ENCODE measurements at regions not wholly inside any gene's neighbourhood (a gene's known extent, or its start where the extent isn't known, plus 50 kb on each side); places are given as distances from the start of the nearest gene placed in this dataset.

DNA sequence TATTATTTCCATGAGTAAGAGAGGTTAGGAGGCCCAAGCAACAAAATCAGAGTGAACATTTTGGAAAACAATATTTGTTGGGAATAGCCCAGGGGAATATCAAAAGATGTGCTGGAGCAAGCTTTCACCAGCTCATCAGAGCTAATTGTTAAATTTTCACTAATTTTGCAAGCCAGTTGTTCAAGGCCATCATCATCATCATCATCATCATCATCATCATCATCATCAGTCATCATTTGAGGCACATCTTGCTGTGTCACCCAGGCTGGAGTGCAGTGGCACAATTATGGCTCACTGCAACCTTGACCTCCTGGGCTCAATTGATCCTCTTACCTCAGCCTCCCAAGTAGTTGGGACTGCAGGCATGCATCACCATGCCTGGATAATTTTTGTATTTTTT is 350.5 kb upstream of the MEF2C start:
- ATAC-seq (no peak), DNase-seq (ENCODE audit: missing footprints) (no peak)
- intact Hi-C loops (cut with DNase I) = no loop called here

GRCh38 chr5:89232139-89232603 is 349.2 kb upstream of the MEF2C start:
- no peak for ATAC-seq
- intact Hi-C loops (cut with DNase I) = no loop called here

DNA sequence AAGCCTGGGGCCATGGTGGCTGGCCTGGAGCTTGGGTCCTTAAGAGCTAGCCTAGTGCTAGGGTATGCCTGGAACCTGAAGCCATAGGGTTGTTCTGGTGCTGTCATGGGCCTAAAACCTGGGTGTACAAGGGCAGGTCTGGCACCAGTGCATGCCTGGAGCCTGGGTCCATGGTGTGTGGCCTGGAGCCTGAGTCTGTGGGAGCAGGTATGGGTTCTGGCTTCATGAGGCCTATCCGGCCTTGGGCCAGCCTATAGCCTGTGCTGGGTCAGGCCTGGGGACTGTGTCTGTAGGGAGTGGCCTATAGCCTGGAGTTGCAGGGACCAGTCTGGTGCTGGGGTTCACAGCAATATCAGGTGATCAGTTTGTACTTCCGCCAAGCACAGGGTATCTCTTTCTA is 347.2 kb upstream of the MEF2C start:
- DNase-seq (ENCODE audit: missing footprints) = peak; percentile 37
- intact Hi-C loops (cut with DNase I) = no loop called here

More at GRCh38 chr5:89232139-89232603, 349.2 kb upstream of the MEF2C start:
- no peak for DNase-seq (ENCODE audit: missing footprints)

DNA sequence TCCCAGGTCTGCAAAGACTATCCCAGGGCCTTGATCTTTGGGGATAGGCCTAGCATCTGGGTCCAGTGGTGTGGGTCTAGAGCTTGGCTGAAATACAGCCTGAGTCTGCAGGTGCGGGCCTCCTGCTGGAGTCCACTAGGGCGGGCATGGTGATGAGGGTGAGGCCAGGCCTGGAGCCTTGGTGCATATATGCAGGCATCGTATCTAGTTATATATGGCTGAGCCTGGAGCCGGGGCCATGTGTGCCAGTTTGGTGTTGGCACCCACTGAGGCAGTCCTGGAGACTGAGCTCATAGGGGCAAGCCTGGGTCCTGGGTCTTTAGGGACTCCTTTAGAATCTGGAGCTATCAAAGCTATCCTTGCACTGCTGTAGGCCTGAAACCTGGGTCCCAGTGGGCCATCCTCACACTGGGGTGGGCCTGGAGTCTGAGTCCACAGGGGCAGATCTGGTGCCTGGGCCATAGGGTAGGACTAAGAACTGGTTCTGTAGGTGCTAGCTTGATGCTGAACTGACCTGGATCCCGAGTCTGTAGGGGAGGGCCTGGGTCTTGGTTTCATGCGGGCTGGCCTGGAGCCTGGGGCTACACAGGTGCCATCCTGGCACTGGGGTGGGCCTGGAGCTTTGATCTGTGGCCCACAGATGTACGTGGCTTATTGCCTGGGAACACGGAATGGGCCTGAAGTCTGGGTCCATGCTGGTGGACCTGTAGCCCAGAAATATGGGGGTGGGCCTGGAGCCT is 346.5 kb upstream of the MEF2C start:
- intact Hi-C loops (cut with DNase I) = no loop called here
- no peak for DNase-seq (ENCODE audit: missing footprints)

More for the DNA sequence above, 347.2 kb upstream of the MEF2C start:
- no peak for ATAC-seq

DNA sequence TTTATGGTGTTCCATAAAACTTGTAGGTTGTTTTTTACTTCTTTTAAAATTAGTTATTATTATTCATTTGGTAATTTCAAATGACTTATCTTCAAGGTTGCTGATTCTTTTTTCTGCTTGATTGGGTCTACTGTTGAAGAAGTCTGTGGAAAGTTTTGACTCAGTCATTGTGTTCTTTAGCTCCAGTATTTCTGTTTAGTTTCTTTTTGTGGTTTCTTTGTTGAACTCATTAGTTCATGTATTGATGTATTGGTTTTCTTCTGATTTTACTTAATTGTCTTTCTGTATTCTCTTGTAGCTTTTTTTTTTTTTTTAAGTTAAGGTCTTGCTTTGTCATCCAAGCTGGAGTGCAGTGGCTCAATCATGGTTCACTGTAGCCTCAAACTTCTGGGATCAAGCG is 345.4 kb upstream of the MEF2C start:
- ATAC-seq (no peak), DNase-seq (ENCODE audit: missing footprints) (no peak)
- intact Hi-C loops (cut with DNase I) = no loop called here

More for the DNA sequence above, 346.5 kb upstream of the MEF2C start:
- ATAC-seq = no peak

GRCh38 chr5:89218364-89218763 is 335.4 kb upstream of the MEF2C start:
- ATAC-seq = no peak
- DNase-seq (ENCODE audit: missing footprints) = no peak
- intact Hi-C loops (cut with DNase I) = no loop called here

DNA sequence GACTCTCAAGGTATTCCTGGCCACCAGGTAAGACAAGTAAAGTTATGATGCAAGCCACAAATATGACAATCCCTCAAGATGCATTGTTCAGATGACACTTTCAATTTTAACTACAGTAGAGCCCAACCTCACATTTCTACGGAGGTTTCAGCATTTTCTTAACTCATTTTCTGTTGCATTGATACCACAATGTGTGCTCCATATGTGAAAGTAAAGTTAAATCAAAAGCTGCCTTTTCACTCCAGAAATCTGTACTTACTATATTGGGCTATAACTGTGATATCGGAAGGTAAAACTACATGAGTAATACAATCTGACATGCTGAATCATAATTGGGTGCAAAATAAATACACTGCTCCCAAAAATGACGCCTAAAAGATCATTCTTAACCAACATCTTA is 333.6 kb upstream of the MEF2C start:
- no peak for DNase-seq (ENCODE audit: missing footprints)

GRCh38 chr5:89213573-89213972 is 330.6 kb upstream of the MEF2C start:
- intact Hi-C loops (cut with DNase I) = no loop called here
- DNase-seq (ENCODE audit: missing footprints) (no peak), ATAC-seq (no peak)

More for the DNA sequence above, 333.6 kb upstream of the MEF2C start:
- ATAC-seq = no peak
- intact Hi-C loops (cut with DNase I) = no loop called here

DNA sequence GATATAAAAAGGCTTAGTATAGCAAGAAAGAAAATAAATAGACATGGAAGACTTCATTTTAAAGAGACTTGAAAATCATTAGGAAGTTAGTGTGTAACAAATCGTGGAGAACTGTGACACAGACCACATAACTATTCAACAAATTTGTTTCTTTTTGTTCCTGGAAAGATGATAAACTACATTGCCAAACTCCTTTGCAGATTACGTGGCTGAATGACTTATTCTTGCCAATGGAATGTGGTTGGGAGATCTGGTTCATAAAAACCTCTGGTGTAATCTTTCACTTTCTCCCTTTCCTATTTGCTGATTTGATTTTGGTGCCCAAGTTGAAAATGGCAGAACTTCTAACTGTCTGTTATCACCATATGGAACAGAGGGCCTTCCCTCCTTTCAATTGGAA is 328.9 kb upstream of the MEF2C start:
- intact Hi-C loops (cut with DNase I) = no loop called here
- no peak for ATAC-seq
- no peak for DNase-seq (ENCODE audit: missing footprints)

GRCh38 chr5:89208811-89209210 is 325.8 kb upstream of the MEF2C start:
- no peak for ATAC-seq
- intact Hi-C loops (cut with DNase I) = no loop called here
- DNase-seq (ENCODE audit: missing footprints) = no peak

- ATAC-seq (no peak), DNase-seq (ENCODE audit: missing footprints) (no peak)
- intact Hi-C loops (cut with DNase I) = no loop called here
Measured at GRCh38 chr5:89208392-89208791, 325.4 kb upstream of the MEF2C start.

DNA sequence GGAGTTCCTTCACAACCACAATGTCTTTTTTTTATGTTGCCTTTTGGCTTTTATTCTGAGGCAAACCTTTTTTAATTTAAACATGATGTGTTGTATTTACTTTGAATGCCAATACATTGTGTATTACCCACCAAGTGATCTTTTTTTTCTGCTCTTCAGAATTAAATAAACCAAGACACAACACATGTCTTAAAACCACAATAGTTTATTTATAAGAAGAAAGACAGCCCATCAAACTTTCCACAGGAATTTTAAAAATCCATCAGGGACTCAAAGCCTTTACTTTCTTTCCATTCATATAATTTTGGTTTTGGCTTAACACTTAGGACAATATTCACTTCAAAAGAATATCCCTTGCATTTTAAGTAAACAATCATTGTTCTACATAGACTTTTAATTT is 321.8 kb upstream of the MEF2C start:
- intact Hi-C loops (cut with DNase I) = no loop called here
- DNase-seq (ENCODE audit: missing footprints) = no peak
- ATAC-seq = no peak

- intact Hi-C loops (cut with DNase I) = no loop called here
- ATAC-seq (no peak), DNase-seq (ENCODE audit: missing footprints) (no peak)
Measured at GRCh38 chr5:89203611-89204010, 320.6 kb upstream of the MEF2C start.

DNA sequence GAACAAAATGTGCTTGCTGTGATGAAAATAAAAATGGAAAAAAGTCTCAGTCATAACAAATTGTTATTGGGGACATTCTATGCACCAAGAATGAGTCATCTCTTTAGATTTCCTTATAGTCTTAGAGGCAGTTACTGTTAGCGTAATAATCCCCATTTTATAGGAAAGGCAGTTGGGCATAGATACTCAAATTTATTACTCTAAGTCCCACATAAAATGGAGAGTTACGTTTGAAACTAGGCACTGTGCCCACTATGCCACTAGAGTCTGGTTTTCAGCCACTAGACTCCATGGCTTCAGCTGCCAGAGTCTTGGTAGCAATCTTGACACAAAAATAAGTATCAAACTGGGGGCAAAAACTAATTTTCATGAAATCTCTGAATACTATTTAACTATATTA is 317.9 kb upstream of the MEF2C start:
- DNase-seq (ENCODE audit: missing footprints) = no peak
- ATAC-seq = no peak
- intact Hi-C loops (cut with DNase I) = no loop called here

DNA sequence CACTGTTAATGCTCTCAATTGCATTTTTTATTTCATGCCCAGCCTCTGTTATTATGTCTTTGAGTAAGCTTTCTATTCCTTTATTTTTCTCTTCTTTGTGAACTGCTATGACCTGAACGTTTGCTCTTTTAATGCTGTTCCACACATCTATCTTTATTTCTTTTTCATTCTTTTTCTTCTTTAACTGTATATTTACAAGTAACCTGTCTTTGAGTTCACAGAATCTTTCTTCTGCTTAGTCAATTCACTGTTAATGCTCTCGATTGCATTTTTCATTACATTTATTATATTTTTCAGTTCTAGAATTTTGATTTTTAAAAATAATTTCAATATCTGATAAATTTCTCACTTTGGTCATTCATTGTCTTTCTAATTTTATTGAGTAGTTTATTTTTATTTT is 316.3 kb upstream of the MEF2C start:
- ATAC-seq (no peak), DNase-seq (ENCODE audit: missing footprints) (no peak)
- intact Hi-C loops (cut with DNase I) = no loop called here

- DNase-seq (ENCODE audit: missing footprints) = no peak
- ATAC-seq = no peak
- intact Hi-C loops (cut with DNase I) = no loop called here
Measured at GRCh38 chr5:89191374-89191773, 308.4 kb upstream of the MEF2C start.

DNA sequence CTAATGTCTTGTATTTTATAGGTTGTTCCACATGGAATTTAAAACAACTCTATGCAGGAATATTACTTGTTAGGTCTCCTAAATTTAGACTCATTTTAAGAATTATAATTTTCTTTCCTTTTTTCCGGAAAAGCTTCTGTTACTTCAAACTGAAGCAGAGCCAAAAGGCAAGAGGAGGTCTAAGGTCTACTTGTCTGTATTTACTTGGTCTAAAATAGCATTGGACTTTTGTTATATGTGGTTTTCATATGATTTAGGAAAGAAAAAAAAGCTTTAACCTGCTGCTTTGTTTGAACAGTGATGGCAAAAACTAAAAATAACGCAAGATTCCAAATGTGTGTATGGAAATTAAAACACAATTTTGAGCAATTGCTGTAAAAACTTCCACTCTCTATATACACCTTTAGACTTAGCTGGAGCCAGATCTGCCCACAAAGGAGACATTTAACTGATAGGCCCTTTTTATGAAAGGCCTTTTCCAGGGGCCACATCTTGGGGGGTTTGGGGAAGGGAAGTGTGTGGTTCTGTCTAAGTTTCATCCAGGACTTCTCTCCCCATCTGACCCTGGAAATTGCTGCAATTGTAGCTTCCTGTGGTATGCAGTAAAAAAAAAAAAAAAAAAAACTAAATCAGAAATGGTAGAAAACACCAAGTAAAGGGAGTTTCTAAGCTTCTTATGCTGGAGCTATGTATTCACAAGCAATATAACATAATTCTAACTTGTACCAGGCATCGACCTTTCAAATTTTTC is 307.7 kb upstream of the MEF2C start:
- intact Hi-C loops (cut with DNase I) = no loop called here
- DNase-seq (ENCODE audit: missing footprints) = no peak
- ATAC-seq = no peak

DNA sequence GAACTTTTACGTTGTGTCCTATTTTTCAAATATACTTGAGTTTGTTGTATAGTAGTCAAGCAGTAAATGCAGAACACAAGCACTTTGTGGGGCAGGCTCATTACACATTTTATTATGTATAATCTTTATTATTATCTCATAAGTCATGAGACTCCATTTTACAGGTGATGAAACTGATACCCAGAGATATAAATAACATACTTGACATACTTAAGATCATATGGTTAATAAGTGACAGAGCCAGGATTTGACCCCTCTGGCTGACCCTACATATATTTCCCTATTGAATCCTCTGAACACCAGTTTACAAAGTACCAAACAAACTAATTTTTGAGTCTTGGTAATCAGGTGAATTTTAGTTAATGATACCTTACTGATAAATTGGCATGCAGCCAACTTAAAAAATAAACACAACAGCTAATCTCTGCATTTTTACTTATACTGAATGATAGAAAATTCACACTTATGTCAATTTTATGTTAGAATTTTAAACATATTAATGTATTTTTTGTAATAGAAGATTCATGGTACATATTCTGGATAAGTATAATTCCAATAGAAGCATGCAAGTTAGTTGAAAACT is 305.0 kb upstream of the MEF2C start:
- no peak for ATAC-seq
- intact Hi-C loops (cut with DNase I) = no loop called here
- DNase-seq (ENCODE audit: missing footprints) = no peak

DNA sequence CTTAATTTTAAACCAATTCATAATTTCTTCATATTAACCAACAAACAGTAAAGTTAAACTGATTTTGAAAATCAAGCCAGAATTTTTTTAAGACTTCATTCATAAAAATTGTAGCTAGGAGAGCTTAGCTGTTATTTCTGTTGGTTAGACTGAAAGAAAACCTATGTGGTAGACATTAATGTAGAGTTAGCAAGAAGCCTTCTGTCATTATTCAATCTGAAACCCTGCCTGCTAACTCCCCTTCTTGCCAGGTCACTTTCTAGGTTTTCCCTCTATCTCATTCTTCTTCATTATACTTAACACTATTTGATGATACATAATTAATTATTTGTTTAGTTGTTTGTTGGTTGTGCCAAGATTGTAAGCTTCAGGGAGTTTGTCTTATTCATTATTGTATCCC is 304.3 kb upstream of the MEF2C start:
- ATAC-seq (no peak), DNase-seq (ENCODE audit: missing footprints) (no peak)
- intact Hi-C loops (cut with DNase I) = no loop called here

DNA sequence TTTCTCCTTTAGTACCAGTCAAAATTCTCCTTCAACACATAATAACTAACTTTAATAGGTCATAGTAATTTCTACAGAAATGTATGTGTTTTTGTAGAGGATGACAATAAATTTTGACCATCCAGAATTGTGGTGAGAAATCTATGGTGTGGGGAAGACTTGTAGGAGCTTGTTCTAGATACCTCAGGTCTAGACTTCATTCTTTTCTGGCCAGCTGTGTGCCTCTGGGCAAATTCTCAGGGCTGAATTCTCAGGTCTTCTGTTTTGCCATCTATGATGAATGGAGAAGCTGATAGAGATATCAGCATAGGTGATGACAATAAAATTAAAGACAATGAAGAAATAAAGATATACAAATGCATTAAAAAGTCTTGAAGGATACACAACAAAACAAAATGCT is 298.6 kb upstream of the MEF2C start:
- DNase-seq (ENCODE audit: missing footprints) (no peak), ATAC-seq (no peak)
- intact Hi-C loops (cut with DNase I) = no loop called here

All from Right ventricle myocardium inferior (tissue), 1 donor.